DOHH2 (cell line): ENCODE measurements at regions not wholly inside any gene's neighbourhood (a gene's known extent, or its start where the extent isn't known, plus 50 kb on each side); places are given as distances from the start of the nearest gene placed in this dataset.
"Not testable (repeated sequence)": the region's sequence is repeated elsewhere in the genome, so short reads cannot be mapped to it uniquely, and the experiment has no call there.

Experiments used
- CTCF ChIP-seq: fragments of 200-600 bp; sonication (generic); IDR thresholded peaks from one replicate; pipeline ENCODE4 v1.5.1; 2014; ENCODE audit warnings: antibody characterized with exemption, mild to moderate bottlenecking, low read depth, low read length; ENCODE audit not compliant: poor library complexity, severe bottlenecking
- EZH2phosphoT487 ChIP-seq: fragments of 200-600 bp; sonication (generic); IDR thresholded peaks from 2 replicates; pipeline ENCODE4 v1.6.1; 2017; ENCODE audit warnings: borderline replicate concordance, mild to moderate bottlenecking, antibody characterized with exemption, low read length, moderate library complexity, mixed read lengths

DNA sequence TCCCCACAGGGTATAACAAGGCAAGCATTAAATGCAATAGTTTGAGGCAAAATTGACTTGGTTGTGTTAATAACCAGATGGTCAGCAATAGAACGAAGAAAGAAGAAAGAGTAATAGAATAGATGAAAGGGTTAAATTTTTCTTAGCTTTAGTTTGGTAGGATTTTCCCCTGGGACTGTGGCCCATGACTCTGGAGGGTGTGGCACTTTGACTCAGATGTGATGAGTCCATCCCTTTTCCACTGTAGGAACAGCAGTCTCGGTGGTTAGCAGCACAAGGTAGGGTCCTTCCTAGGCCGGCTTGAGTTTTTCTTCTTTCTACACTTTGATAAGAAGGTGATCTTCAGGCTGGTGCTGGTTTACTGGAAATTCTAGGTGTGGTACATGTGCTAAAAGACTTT, 321.0 kb downstream of the CGGBP1 start:
- TF ChIP-seq CTCF, EZH2phosphoT487: not testable (repeated sequence)
